ENCODE measurements at regions not wholly inside any gene's neighbourhood (a gene's known extent, or its start where the extent isn't known, plus 50 kb on each side); places are given as distances from the start of the nearest gene placed in this dataset.
"Not testable (repeated sequence)": the region's sequence is repeated elsewhere in the genome, so short reads cannot be mapped to it uniquely, and the experiment has no call there.

GRCh38 chr12:46711756-46712155, 114.0 kb downstream of the SLC38A4 start:
- FAIRE-seq (no peak), DNase-seq (ENCODE audit: insufficient read length, low spot score) (no peak)

GRCh38 chr12:46710125-46710743, 115.6 kb downstream of the SLC38A4 start:
- DNase-seq (ENCODE audit: insufficient read length, low spot score): no peak
- no peak for FAIRE-seq

GRCh38 chr12:46702581-46703344, 123.0 kb downstream of the SLC38A4 start:
- FAIRE-seq (no peak), DNase-seq (ENCODE audit: insufficient read length, low spot score) (no peak)

- FAIRE-seq (no peak), DNase-seq (ENCODE audit: insufficient read length, low spot score) (no peak)
These were observed 124.4 kb downstream of the SLC38A4 start for GRCh38 chr12:46701356-46701755.

- FAIRE-seq (no peak), DNase-seq (ENCODE audit: insufficient read length, low spot score) (no peak)
These were observed 125.8 kb downstream of the SLC38A4 start for GRCh38 chr12:46699986-46700385.

- FAIRE-seq: no peak
- no peak for DNase-seq (ENCODE audit: insufficient read length, low spot score)
These were observed 127.8 kb downstream of the SLC38A4 start for GRCh38 chr12:46698003-46698402.

GRCh38 chr12:46693518-46693917, 132.3 kb downstream of the SLC38A4 start:
- DNase-seq (ENCODE audit: insufficient read length, low spot score) (no peak), FAIRE-seq (no peak)

- no peak for FAIRE-seq
- no peak for DNase-seq (ENCODE audit: insufficient read length, low spot score)
These were observed 132.8 kb downstream of the SLC38A4 start for GRCh38 chr12:46693034-46693433.

GRCh38 chr12:46692606-46693005, 133.2 kb downstream of the SLC38A4 start:
- FAIRE-seq (no peak), DNase-seq (ENCODE audit: insufficient read length, low spot score) (no peak)

- no peak for DNase-seq (ENCODE audit: insufficient read length, low spot score)
- FAIRE-seq: no peak
These were observed 139.4 kb downstream of the SLC38A4 start for GRCh38 chr12:46686267-46686942.

GRCh38 chr12:46684243-46684642, 141.6 kb downstream of the SLC38A4 start:
- not testable (repeated sequence) for DNase-seq (ENCODE audit: insufficient read length, low spot score); FAIRE-seq

- FAIRE-seq: no peak
- no peak for DNase-seq (ENCODE audit: insufficient read length, low spot score)
These were observed 143.6 kb downstream of the SLC38A4 start for GRCh38 chr12:46682148-46682547.

GRCh38 chr12:46680506-46680905, 145.3 kb downstream of the SLC38A4 start:
- FAIRE-seq (no peak), DNase-seq (ENCODE audit: insufficient read length, low spot score) (no peak)

- FAIRE-seq: no peak
- DNase-seq (ENCODE audit: insufficient read length, low spot score): no peak
These were observed 146.0 kb downstream of the SLC38A4 start for GRCh38 chr12:46679754-46680153.

- DNase-seq (ENCODE audit: insufficient read length, low spot score) (no peak), FAIRE-seq (no peak)
These were observed 147.4 kb downstream of the SLC38A4 start for GRCh38 chr12:46678426-46678825.

GRCh38 chr12:46677749-46678148, 148.0 kb downstream of the SLC38A4 start:
- DNase-seq (ENCODE audit: insufficient read length, low spot score) (no peak), FAIRE-seq (no peak)

GRCh38 chr12:46676797-46677520, 148.8 kb downstream of the SLC38A4 start:
- no peak for DNase-seq (ENCODE audit: insufficient read length, low spot score)
- no peak for FAIRE-seq

GRCh38 chr12:46676396-46676795, 149.4 kb downstream of the SLC38A4 start:
- FAIRE-seq (no peak), DNase-seq (ENCODE audit: insufficient read length, low spot score) (no peak)

- FAIRE-seq (no peak), DNase-seq (ENCODE audit: insufficient read length, low spot score) (no peak)
These were observed 150.1 kb downstream of the SLC38A4 start for GRCh38 chr12:46675736-46676135.

GRCh38 chr12:46674800-46675199, 151.0 kb downstream of the SLC38A4 start:
- FAIRE-seq (no peak), DNase-seq (ENCODE audit: insufficient read length, low spot score) (no peak)

- FAIRE-seq: no peak
These were observed 151.7 kb downstream of the SLC38A4 start for GRCh38 chr12:46674129-46674528.

More at GRCh38 chr12:46674129-46674528, 151.7 kb downstream of the SLC38A4 start:
- no peak for DNase-seq (ENCODE audit: insufficient read length, low spot score)
